Limb (tissue), 2 donors: ENCODE measurements at regions not wholly inside any gene's neighbourhood (a gene's known extent, or its start where the extent isn't known, plus 50 kb on each side); places are given as distances from the start of the nearest gene placed in this dataset.

Experiments
- DNase-seq, 2 donors: peaks; one replicate each; pipeline ENCODE4 v3.0.0-alpha.2; 2016; ENCODE audit errors: extremely low spot score in 2 of 2

GRCh38 chr4:31601793-31602192, 881.6 kb downstream of the PCDH7 start:
- no peak for DNase-seq

- no peak for DNase-seq
These were observed 893.9 kb downstream of the PCDH7 start for GRCh38 chr4:31613946-31614623.

GRCh38 chr4:31617667-31618066, 897.5 kb downstream of the PCDH7 start:
- DNase-seq: no peak

DNA sequence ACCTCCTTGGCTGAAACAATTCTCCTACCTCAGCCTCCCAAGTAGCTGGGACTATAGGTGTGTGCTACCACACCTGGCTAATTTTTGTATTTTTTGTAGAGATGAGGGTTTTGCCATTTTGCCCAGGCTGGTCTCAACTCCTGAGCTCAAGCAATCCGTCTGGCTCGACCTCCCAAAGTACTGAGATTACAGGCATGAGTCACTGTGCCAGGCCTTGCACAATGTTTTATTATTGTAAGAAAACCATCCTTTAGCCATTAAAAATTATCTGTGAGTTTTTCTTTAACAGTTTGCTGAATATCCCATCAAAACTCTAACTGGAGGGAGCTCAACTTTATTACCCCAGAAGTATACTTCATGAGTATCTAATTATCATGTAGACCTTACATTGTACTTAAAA, 900.3 kb downstream of the PCDH7 start:
- DNase-seq: no peak

DNA sequence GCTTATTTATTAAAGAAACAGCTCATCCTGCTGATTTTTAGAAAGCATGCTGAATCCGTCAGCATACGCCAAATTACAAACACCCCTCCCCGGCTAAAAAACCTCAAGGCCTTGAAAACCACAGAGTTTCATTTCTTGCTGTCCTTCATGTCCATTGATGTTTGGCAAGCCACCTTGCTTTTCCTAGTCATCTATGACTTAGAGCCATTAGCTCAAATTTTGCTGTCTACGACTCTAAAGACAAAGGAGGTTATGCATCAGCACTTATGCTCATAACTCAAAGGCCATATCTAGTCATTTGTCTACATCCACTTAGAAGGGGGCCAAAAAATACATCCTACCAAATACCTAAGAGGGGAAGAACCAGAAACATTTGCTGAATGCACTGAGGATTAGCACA, 925.1 kb downstream of the PCDH7 start:
- DNase-seq: no peak

- DNase-seq: no peak
These were observed 927.6 kb downstream of the PCDH7 start for GRCh38 chr4:31647786-31648185.

DNA sequence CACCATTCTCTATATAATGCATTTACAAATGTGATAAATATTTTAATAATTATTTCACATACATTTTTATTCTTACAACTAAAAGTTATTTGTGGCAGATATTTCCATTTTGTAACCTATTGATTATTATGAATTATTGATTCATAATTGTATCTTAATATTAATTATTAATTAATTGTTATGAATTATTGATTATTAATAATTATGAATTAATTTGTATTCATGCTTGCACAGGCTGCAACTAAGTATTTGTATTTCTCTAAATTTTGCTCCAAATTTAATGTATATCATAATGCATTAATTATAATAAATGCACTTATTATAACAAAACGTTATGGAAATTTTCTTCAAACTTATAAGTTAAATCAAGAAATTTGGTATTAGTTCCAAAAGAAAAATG, 929.7 kb downstream of the PCDH7 start:
- DNase-seq: no peak

DNA sequence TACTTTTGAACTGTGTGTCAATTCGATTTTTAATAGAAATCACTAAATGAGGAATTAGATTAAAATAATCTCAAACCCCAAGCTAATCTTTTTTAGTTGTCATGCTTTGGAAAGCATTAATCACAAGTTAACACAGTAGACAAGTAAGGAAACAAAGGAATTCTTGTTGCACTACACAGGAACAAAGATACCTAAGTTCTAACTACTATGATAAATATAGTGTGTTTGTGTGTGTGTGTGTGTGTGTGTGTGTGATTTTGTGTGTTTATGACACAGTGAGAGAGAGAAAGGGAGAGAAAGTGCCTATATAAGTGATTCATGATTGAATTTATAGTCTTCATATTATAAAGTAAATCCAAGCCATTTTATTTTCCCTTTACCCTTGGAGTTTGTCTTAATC, 931.4 kb downstream of the PCDH7 start:
- no peak for DNase-seq

DNA sequence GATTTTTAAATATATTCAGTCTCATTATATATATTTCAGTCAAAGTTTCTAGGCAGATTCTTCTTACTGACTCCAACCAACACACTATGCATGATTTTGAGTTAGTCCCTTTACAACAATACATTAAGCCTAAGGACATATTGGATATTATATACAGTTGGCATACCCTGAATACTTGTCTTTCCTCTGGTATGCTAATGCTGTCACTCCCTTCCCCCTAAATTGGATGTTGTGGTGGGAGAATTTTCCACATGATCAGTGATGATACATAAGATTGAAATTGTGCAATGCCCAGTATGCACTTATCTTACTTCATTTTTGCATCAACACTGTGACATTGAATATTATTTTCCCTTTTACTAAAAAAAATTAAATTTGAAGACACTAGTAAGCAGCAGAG, 935.2 kb downstream of the PCDH7 start:
- no peak for DNase-seq

GRCh38 chr4:31657859-31658570, 937.8 kb downstream of the PCDH7 start:
- DNase-seq: no peak

DNA sequence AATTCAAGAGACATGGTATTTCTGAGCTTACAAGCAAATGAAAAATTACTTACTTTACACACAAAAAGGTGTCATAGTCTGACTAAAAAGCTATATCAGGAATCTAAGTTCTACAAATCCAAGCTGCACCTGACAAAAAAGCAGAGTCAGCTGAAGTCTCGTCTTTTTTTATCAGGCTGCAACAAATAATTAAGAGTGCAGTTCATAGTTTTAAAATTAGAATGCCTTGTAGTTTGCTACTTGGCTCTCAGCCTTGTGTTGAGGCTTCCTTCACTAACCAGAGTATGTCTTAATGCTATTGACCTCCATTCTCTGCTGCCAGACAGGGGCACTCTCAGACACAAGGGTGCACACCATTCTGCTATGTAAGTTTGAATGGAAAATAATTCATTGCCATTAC, 940.7 kb downstream of the PCDH7 start:
- DNase-seq: no peak

DNA sequence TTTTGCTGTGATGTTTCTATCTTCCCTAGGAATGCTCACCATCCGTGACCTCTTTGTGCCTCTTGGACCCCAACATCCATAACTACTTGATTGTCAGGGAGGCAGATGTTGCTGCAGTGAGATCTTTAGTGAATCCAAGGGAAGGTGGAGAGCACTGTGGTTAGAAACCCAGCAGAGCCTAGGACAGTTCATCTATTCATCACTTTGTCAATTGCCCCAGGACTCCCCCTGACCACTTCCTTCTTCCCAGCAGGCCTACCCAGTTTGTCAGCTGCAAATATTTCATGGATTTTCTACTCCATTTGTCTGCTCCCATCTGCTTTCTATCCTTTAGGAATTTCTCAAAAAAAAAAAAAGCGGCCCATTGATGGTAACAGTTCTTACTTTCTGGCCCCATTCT, 942.8 kb downstream of the PCDH7 start:
- no peak for DNase-seq

GRCh38 chr4:31667686-31668085, 947.5 kb downstream of the PCDH7 start:
- DNase-seq: peak in 1 of 2 donors; percentile 21

DNA sequence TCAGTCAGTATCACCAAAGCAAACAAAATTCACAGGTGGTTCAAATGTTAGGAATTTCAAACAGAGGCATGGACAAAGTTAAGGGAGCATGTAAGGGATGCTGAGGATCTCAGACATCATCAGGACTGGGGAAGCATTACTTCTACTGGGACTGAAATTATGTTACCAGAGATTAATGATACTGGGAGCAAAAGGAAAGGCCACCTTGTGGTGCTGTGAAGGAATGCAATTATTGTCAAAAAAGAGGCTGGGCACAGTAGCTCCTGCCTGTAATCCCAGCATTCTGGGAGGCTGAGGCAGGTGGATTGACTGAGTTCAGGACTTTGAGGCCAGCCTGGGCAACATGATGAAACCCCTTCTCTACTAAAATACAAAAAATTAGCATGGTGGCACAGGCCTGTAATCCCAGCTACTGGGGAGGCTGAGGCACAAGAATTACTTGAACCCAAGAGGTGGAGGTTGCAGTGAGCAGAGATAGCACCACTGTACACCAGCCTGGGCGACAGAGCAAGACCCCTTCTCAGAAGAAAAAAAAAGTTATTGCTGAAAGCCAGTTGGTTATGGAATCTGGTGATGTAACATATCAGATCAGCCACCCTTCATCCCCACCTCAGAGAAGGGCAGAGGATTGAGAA, 954.3 kb downstream of the PCDH7 start:
- DNase-seq: no peak

DNA sequence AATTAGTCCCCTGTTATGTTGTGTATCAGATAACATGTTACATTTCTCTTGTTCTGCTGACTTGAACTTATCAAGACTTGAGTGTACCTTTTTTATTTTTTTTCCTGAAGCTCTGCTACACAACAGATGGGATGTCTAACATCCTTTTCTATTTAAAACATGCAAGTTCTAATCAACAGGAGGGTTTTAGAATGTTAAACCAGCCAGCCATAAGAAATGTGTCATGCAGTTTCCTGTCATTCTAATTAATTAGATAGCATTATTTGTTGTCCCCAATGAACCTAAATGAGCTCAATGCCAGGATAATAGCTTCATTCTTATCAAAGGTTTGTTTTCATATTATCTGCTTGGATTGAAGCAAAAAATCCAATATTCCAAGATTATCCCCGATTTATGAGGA, 958.2 kb downstream of the PCDH7 start:
- no peak for DNase-seq

DNA sequence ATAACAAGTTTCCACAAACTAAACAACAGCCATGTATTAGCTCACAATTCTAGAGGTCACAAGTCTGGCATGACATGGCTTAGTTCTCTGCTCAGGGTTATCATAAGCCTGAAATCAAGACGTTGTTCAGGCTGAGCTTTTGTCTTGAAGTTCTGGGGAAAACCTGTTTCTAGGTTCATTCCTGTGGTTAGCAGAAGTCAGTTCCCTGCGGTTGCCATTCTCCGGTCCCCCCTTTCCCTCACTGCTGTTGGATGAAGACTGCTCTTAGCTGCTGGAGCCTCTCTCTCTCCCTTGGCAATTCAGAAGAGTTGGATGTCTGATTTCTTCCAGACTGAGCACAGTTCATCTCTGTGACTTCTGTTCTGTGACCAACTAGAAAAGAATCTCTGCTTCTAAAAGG, 962.6 kb downstream of the PCDH7 start:
- no peak for DNase-seq

GRCh38 chr4:31687717-31688342, 967.7 kb downstream of the PCDH7 start:
- DNase-seq: no peak

GRCh38 chr4:31692399-31692940, 972.3 kb downstream of the PCDH7 start:
- no peak for DNase-seq

GRCh38 chr4:31701256-31701655, 981.1 kb downstream of the PCDH7 start:
- DNase-seq: no peak

DNA sequence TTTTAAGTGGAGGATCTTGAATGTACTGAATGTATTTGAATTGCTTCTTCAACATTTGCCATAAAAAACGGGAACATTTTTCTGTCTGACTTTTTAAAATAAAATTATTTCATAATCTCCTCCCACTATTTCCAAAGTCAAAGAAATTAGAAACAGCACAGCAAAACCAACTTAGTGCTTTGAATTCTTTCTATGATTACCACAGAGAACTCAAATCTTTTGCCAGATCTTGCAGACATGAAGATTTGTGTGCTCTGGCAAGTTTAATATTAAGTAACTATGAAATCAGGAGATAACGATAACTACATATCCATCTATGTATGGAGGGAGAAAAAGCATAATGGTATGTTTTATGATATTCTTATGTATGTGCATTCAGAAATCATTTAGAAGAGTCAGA, 982.2 kb downstream of the PCDH7 start:
- DNase-seq: no peak

- no peak for DNase-seq
These were observed 994.1 kb downstream of the PCDH7 start for GRCh38 chr4:31714238-31714637.

DNA sequence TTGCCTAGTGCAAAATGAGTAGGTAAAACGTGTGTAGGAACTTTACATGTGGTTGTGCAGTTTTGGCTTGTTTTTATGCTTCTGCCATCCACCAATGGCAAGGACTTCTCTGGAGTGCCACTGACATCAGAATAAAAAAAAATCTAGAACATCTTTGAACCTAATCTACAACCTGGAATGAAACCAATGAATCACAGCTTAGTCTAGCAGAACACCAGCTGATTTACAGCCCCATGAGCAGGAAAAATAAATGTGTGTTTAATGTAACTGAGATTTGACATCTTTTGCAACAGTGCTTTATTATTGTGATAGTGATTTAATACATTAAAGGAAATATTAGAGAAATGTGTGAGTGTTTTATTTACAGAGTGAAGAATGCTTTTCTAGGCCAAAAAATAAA, 995.1 kb downstream of the PCDH7 start:
- no peak for DNase-seq
